ENCODE measurements at regions not wholly inside any gene's neighbourhood (a gene's known extent, or its start where the extent isn't known, plus 50 kb on each side); places are given as distances from the start of the nearest gene placed in this dataset.

DNA sequence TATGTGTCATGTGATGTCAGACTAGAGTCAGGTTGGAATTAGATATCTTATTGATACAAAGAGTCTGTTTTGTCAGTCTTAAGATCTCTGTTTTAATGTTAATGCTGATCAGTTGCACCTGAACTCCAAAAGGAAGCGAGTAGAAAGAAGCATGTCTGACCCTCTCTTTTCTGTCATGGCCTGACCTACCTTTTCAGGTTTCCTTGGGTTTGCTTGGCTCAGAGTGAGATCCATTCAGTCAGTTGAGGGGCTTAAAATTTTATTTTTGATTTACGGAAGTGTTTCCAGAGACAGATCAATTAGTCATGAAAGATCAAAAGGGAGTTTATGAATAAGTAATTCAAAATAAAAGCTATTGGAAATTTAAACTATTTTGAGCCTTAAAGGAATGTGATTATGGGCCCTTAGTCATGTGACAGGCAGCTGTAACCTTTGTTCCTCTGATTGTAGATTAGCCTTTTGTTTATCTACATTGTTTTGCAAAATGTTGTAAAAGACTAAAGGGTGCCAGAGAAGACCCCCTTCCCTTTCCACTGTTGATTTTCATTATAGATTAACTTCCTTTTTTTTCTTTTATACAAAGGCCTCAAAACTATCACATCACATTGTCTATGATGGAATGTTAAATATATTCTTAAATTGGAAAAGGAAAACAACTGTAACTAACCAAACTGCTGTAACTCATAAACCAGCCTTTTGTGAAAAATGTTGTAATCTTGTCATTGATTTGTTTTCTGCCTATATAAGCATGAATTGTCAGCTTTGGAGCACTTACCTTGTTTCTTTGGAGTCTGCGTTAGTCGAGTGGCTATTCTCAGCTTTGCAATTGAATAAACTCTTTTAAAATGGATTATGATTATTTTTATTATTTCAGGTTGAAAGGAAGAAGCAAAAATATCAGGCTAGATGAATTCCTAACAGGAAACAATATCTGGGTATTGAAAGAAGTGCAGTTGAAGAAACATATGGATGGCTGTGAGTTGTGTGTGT is 195.5 kb upstream of the MBL2 start:
- H3K4me3 ChIP-seq (ENCODE audit: low read depth, low read length) = no peak overlapping the region
- H3K9me3 ChIP-seq = no peaks in the 10 kb centered on the region
- H3K27me3 ChIP-seq = no peaks in the 10 kb centered on the region
- TF ChIP-seq, protein P1, sequence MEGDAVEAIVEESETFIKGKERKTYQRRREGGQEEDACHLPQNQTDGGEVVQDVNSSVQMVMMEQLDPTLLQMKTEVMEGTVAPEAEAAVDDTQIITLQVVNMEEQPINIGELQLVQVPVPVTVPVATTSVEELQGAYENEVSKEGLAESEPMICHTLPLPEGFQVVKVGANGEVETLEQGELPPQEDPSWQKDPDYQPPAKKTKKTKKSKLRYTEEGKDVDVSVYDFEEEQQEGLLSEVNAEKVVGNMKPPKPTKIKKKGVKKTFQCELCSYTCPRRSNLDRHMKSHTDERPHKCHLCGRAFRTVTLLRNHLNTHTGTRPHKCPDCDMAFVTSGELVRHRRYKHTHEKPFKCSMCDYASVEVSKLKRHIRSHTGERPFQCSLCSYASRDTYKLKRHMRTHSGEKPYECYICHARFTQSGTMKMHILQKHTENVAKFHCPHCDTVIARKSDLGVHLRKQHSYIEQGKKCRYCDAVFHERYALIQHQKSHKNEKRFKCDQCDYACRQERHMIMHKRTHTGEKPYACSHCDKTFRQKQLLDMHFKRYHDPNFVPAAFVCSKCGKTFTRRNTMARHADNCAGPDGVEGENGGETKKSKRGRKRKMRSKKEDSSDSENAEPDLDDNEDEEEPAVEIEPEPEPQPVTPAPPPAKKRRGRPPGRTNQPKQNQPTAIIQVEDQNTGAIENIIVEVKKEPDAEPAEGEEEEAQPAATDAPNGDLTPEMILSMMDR (IDR thresholded peaks at IDR 0.05; ENCODE audit: low read depth, low read length) = no peak
- H3K36me3 ChIP-seq = no peaks in the 10 kb centered on the region
- H3K4me1 ChIP-seq = no peaks in the 10 kb centered on the region
- DNase-seq = no peak

- Histone ChIP-seq H3K4me3 (ENCODE audit: low read depth, low read length) (no peak overlapping the region), H3K36me3 (no peaks in the 10 kb centered on the region), H3K27me3 (no peaks in the 10 kb centered on the region), H3K4me1 (no peaks in the 10 kb centered on the region), H3K9me3 (no peaks in the 10 kb centered on the region)
- no peak for DNase-seq
- TF ChIP-seq, protein P1 (IDR thresholded peaks at IDR 0.05; ENCODE audit: low read depth, low read length) = no peak
Observed at GRCh38 chr10:52966904-52967303, 194.3 kb upstream of the MBL2 start.

DNA sequence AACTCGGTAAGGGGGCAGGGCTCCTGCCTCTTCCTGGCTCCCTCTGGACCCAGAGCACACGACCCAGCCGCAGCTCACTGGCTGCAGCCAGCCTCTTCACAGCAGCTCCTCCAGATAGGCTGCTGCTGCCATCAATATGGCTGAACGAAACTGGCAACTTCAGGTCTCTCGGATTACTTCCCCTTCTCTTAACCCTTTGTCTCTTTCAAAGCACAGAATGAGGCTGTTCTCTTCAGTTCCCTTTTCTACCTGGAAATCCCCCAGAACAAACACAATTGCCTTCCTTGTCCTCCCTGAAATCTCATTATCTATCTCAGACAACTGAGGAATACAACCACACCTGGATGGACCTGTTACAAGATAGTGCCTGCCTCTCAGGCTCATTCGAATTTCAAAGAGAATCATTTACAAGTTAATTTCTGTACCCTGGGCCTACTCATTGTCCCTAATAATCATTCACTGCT is 193.4 kb upstream of the MBL2 start:
- TF ChIP-seq, protein P1 (IDR thresholded peaks at IDR 0.05; ENCODE audit: low read depth, low read length) = no peak
- no peaks in the 10 kb centered on the region for H3K36me3 ChIP-seq
- H3K4me1 ChIP-seq = no peaks in the 10 kb centered on the region
- no peak for DNase-seq
- no peak overlapping the region for H3K4me3 ChIP-seq (ENCODE audit: low read depth, low read length)
- H3K27me3 ChIP-seq = no peaks in the 10 kb centered on the region
- H3K9me3 ChIP-seq = no peaks in the 10 kb centered on the region

DNA sequence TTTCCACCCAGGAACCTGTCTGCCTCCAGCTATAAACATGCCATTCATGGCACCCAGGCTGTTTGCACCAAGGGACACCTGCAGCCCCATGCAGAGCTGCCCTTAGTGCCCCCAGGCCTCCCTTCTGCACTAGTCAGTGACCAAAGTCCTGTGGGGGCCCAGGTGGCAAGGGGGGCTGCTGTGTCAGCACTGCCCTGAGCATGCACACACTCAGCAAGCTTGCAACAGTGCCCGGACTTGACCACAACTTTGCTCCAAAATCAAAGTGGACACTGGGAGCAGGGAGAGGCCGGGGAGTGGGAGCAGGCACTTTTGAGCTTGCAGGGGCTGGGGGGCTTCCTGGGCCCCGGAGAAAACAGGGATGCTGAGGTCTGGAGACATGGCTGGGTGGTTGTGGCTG is 192.9 kb upstream of the MBL2 start:
- H3K9me3 ChIP-seq = no peaks in the 10 kb centered on the region
- TF ChIP-seq, protein P1 (IDR thresholded peaks at IDR 0.05; ENCODE audit: low read depth, low read length) = no peak
- no peaks in the 10 kb centered on the region for H3K27me3 ChIP-seq
- H3K4me3 ChIP-seq (ENCODE audit: low read depth, low read length) = no peak overlapping the region
- H3K4me1 ChIP-seq = no peaks in the 10 kb centered on the region
- no peak for DNase-seq
- H3K36me3 ChIP-seq = no peaks in the 10 kb centered on the region

DNA sequence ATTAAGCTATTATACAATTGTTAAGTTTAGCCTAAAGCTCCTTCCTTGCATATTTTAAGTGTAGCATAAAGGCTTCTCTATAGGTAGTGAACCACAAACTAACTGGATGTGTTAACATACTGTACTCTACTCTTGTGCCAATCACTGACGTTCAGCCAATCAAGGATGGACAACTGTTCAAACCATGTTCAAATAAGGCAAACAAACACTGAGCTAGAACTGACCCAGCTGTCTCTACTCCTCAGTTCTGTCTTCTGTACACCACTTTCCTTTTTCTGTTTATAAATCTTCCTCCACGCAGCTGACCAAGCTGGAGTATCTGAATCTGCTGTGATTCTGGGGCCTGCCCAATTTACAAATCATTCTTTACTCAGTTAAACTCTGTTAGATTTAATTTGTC is 188.7 kb upstream of the MBL2 start:
- TF ChIP-seq, protein P1 (IDR thresholded peaks at IDR 0.05; ENCODE audit: low read depth, low read length) = no peak
- DNase-seq = no peak
- no peaks in the 10 kb centered on the region for H3K27me3 ChIP-seq
- no peak overlapping the region for H3K4me3 ChIP-seq (ENCODE audit: low read depth, low read length)
- H3K4me1 ChIP-seq = no peaks in the 10 kb centered on the region
- H3K9me3 ChIP-seq = no peaks in the 10 kb centered on the region
- no peaks in the 10 kb centered on the region for H3K36me3 ChIP-seq

GRCh38 chr10:52959810-52960209 is 187.2 kb upstream of the MBL2 start:
- H3K4me3 ChIP-seq (ENCODE audit: low read depth, low read length) = no peak overlapping the region
- H3K9me3 ChIP-seq = no peaks in the 10 kb centered on the region
- H3K4me1 ChIP-seq = no peaks in the 10 kb centered on the region
- TF ChIP-seq, protein P1 (IDR thresholded peaks at IDR 0.05; ENCODE audit: low read depth, low read length) = no peak
- no peak for DNase-seq
- no peaks in the 10 kb centered on the region for H3K36me3 ChIP-seq
- no peaks in the 10 kb centered on the region for H3K27me3 ChIP-seq

Measured in BE2C (cell line).